Neural crest cell (in vitro differentiated cells): ENCODE measurements at regions not wholly inside any gene's neighbourhood (a gene's known extent, or its start where the extent isn't known, plus 50 kb on each side); places are given as distances from the start of the nearest gene placed in this dataset.
A peak's percentile ranks its signal among the peaks of the same experiment; 100 is the strongest.

Experiments used
- DNase-seq: peaks from one replicate; pipeline ENCODE4 v3.0.0; 2021; ENCODE audit warnings: low read depth, mixed read lengths, low spot score
- H3K27ac Mint-ChIP-seq: one replicate; pipeline ENCODE4 v1.8.0; 2021; ENCODE audit warnings: mild to moderate bottlenecking, mixed read lengths; ENCODE audit not compliant: unreplicated experiment
- H3K27me3 Mint-ChIP-seq: 2 replicates; pipeline ENCODE4 v1.8.0; 2021; ENCODE audit warnings: low read depth, mild to moderate bottlenecking, mixed read lengths
- H3K36me3 Mint-ChIP-seq: 2 replicates; pipeline ENCODE4 v1.8.0; 2021; ENCODE audit warnings: low read depth, mild to moderate bottlenecking, mixed read lengths
- H3K4me1 Mint-ChIP-seq: 2 replicates; pipeline ENCODE4 v1.8.0; 2021; ENCODE audit warnings: mixed read lengths
- H3K4me3 Mint-ChIP-seq: one replicate; pipeline ENCODE4 v1.8.0; 2021; ENCODE audit warnings: mild to moderate bottlenecking, mixed read lengths
- H3K9me3 Mint-ChIP-seq: 2 replicates; pipeline ENCODE4 v1.8.0; 2021; ENCODE audit warnings: mixed read lengths
- CTCF ChIP-seq: fragments of 200-600 bp; sonication (generic); conservative IDR thresholded peaks from 2 replicates; pipeline ENCODE4 v1.5.0; 2021; ENCODE audit warnings: antibody characterized with exemption, mild to moderate bottlenecking

- Mint-ChIP-seq H3K27me3 (no peaks in the 10 kb centered on the region), H3K4me3 (no peak overlapping the region), H3K27ac (peak overlapping the region; percentile 53), H3K4me1 (peaks cover 52% of the 10 kb centered on the region), H3K36me3 (no peaks in the 10 kb centered on the region), H3K9me3 (no peaks in the 10 kb centered on the region)
- DNase-seq, result no peak
- no peak for TF ChIP-seq CTCF
These were observed 102.9 kb upstream of the ZFHX3 start for GRCh38 chr16:73150786-73151185.

GRCh38 chr16:73149334-73149733 lies 101.4 kb upstream of the ZFHX3 start:
- no peaks in the 10 kb centered on the region for H3K9me3 Mint-ChIP-seq
- DNase-seq, result no peak
- H3K27ac Mint-ChIP-seq, result no peak overlapping the region
- no peak for TF ChIP-seq CTCF
- H3K4me3 Mint-ChIP-seq, result no peak overlapping the region
- H3K36me3 Mint-ChIP-seq, result no peaks in the 10 kb centered on the region
- peaks cover 3% of the 10 kb centered on the region for H3K27me3 Mint-ChIP-seq
- H3K4me1 Mint-ChIP-seq, result peaks cover 63% of the 10 kb centered on the region

- no peak for DNase-seq
- Mint-ChIP-seq H3K4me1 (peaks cover 68% of the 10 kb centered on the region), H3K27me3 (peaks cover 6% of the 10 kb centered on the region), H3K9me3 (no peaks in the 10 kb centered on the region), H3K36me3 (no peaks in the 10 kb centered on the region), H3K4me3 (no peak overlapping the region), H3K27ac (no peak overlapping the region)
- TF ChIP-seq CTCF, result no peak
These were observed 100.0 kb upstream of the ZFHX3 start for GRCh38 chr16:73147958-73148357.

- no peak overlapping the region for H3K4me3 Mint-ChIP-seq
- H3K9me3 Mint-ChIP-seq, result no peaks in the 10 kb centered on the region
- peaks cover 6% of the 10 kb centered on the region for H3K27me3 Mint-ChIP-seq
- H3K36me3 Mint-ChIP-seq, result no peaks in the 10 kb centered on the region
- no peak overlapping the region for H3K27ac Mint-ChIP-seq
- peaks cover 53% of the 10 kb centered on the region for H3K4me1 Mint-ChIP-seq
- DNase-seq, result peak; percentile 6
- no peak for TF ChIP-seq CTCF
These were observed 97.4 kb upstream of the ZFHX3 start for GRCh38 chr16:73145166-73145880.

- Mint-ChIP-seq H3K4me3 (peak overlapping the region; percentile 14), H3K4me1 (peaks cover 43% of the 10 kb centered on the region), H3K27ac (no peak overlapping the region), H3K36me3 (no peaks in the 10 kb centered on the region), H3K9me3 (no peaks in the 10 kb centered on the region), H3K27me3 (peaks cover 6% of the 10 kb centered on the region)
- DNase-seq, result no peak
- no peak for TF ChIP-seq CTCF
These were observed 95.9 kb upstream of the ZFHX3 start for GRCh38 chr16:73143576-73144422.
